ENCODE measurements at regions not wholly inside any gene's neighbourhood (a gene's known extent, or its start where the extent isn't known, plus 50 kb on each side); places are given as distances from the start of the nearest gene placed in this dataset.
"Not testable (repeated sequence)": the region's sequence is repeated elsewhere in the genome, so short reads cannot be mapped to it uniquely, and the experiment has no call there.

GRCh38 chr13:42422681-42423080, 150.7 kb downstream of the AKAP11 start:
- TF ChIP-seq EZH2phosphoT487 (IDR thresholded peaks at IDR 0.05; ENCODE audit: borderline replicate concordance): no peak
- TF ChIP-seq CTCF (conservative IDR thresholded peaks at IDR 0.05; ENCODE audit: low read length): no peak

GRCh38 chr13:42424182-42424581, 149.8 kb upstream of the TNFSF11 start:
- Histone ChIP-seq H4K20me1 (ENCODE audit: insufficient read depth, low read length, poor library complexity, severe bottlenecking) (no peaks in the 10 kb centered on the region), H2AFZ (ENCODE audit: low read length) (no peak overlapping the region)

More at GRCh38 chr13:42422681-42423080, 150.7 kb downstream of the AKAP11 start:
- Histone ChIP-seq H3K9ac (ENCODE audit: low read depth, low read length, poor library complexity, severe bottlenecking) (no peak overlapping the region), H3K9me2 (replicated peaks; ENCODE audit: low read depth, low read length) (no peaks in the 10 kb centered on the region), H3K79me2 (ENCODE audit: insufficient read depth, low read length) (no peaks in the 10 kb centered on the region), H2AFZ (ENCODE audit: low read length) (no peak overlapping the region), H3K4me2 (ENCODE audit: low read depth, low read length, poor library complexity, severe bottlenecking) (no peak overlapping the region), H3K27me3 (ENCODE audit: insufficient read depth, low read length, poor library complexity, severe bottlenecking) (no peaks in the 10 kb centered on the region), H4K20me1 (ENCODE audit: insufficient read depth, low read length, poor library complexity, severe bottlenecking) (no peaks in the 10 kb centered on the region), H3K9me3 (ENCODE audit: insufficient read depth, low read depth, low read length) (peaks cover 7% of the 10 kb centered on the region; the same call in 1 of the 2 replicates), H3K36me3 (ENCODE audit: insufficient read depth, low read length) (no peaks in the 10 kb centered on the region), H3F3A (ENCODE audit: low read depth) (no peaks in the 10 kb centered on the region), H3K4me1 (ENCODE audit: insufficient read depth, low read length, poor library complexity, severe bottlenecking) (no peaks in the 10 kb centered on the region), H3K4me3 (ENCODE audit: low read length, poor library complexity, severe bottlenecking) (no peak overlapping the region)

GRCh38 chr13:42445354-42445753, 128.6 kb upstream of the TNFSF11 start:
- no peaks in the 10 kb centered on the region for H3K4me1 ChIP-seq (ENCODE audit: insufficient read depth, low read length, poor library complexity, severe bottlenecking)
- no peaks in the 10 kb centered on the region for H3K27me3 ChIP-seq (ENCODE audit: insufficient read depth, low read length, poor library complexity, severe bottlenecking)
- no peaks in the 10 kb centered on the region for H3F3A ChIP-seq (ENCODE audit: low read depth)
- H4K20me1 ChIP-seq (ENCODE audit: insufficient read depth, low read length, poor library complexity, severe bottlenecking): no peaks in the 10 kb centered on the region
- H3K9ac ChIP-seq (ENCODE audit: low read depth, low read length, poor library complexity, severe bottlenecking): no peak overlapping the region
- no peak overlapping the region for H3K4me3 ChIP-seq (ENCODE audit: low read length, poor library complexity, severe bottlenecking)
- H2AFZ ChIP-seq (ENCODE audit: low read length): no peak overlapping the region
- no peaks in the 10 kb centered on the region for H3K9me2 ChIP-seq (replicated peaks; ENCODE audit: low read depth, low read length)
- no peaks in the 10 kb centered on the region for H3K36me3 ChIP-seq (ENCODE audit: insufficient read depth, low read length)
- no peaks in the 10 kb centered on the region for H3K79me2 ChIP-seq (ENCODE audit: insufficient read depth, low read length)
- H3K4me2 ChIP-seq (ENCODE audit: low read depth, low read length, poor library complexity, severe bottlenecking): no peak overlapping the region
- H3K9me3 ChIP-seq (ENCODE audit: insufficient read depth, low read depth, low read length): peaks cover 25% of the 10 kb centered on the region; the same call in 1 of the 2 replicates
- TF ChIP-seq EZH2phosphoT487 (IDR thresholded peaks at IDR 0.05; ENCODE audit: borderline replicate concordance) (no peak), CTCF (conservative IDR thresholded peaks at IDR 0.05; ENCODE audit: low read length) (no peak)

More at GRCh38 chr13:42424182-42424581, 149.8 kb upstream of the TNFSF11 start:
- Histone ChIP-seq H3K27me3 (ENCODE audit: insufficient read depth, low read length, poor library complexity, severe bottlenecking) (no peaks in the 10 kb centered on the region), H3K4me3 (ENCODE audit: low read length, poor library complexity, severe bottlenecking) (no peak overlapping the region), H3K4me2 (ENCODE audit: low read depth, low read length, poor library complexity, severe bottlenecking) (no peak overlapping the region), H3K4me1 (ENCODE audit: insufficient read depth, low read length, poor library complexity, severe bottlenecking) (no peaks in the 10 kb centered on the region), H3F3A (ENCODE audit: low read depth) (no peaks in the 10 kb centered on the region), H3K9me3 (ENCODE audit: insufficient read depth, low read depth, low read length) (peaks cover 7% of the 10 kb centered on the region; the same call in 1 of the 2 replicates), H3K79me2 (ENCODE audit: insufficient read depth, low read length) (no peaks in the 10 kb centered on the region), H3K9me2 (replicated peaks; ENCODE audit: low read depth, low read length) (no peaks in the 10 kb centered on the region), H3K9ac (ENCODE audit: low read depth, low read length, poor library complexity, severe bottlenecking) (no peak overlapping the region), H3K36me3 (ENCODE audit: insufficient read depth, low read length) (no peaks in the 10 kb centered on the region)
- TF ChIP-seq EZH2phosphoT487 (IDR thresholded peaks at IDR 0.05; ENCODE audit: borderline replicate concordance): no peak
- TF ChIP-seq CTCF (conservative IDR thresholded peaks at IDR 0.05; ENCODE audit: low read length): no peak

GRCh38 chr13:42446597-42446996, 127.4 kb upstream of the TNFSF11 start:
- not testable (repeated sequence) for H3K4me1 ChIP-seq (ENCODE audit: insufficient read depth, low read length, poor library complexity, severe bottlenecking); H2AFZ ChIP-seq (ENCODE audit: low read length); H3K4me2 ChIP-seq (ENCODE audit: low read depth, low read length, poor library complexity, severe bottlenecking); H4K20me1 ChIP-seq (ENCODE audit: insufficient read depth, low read length, poor library complexity, severe bottlenecking); H3K36me3 ChIP-seq (ENCODE audit: insufficient read depth, low read length); H3K79me2 ChIP-seq (ENCODE audit: insufficient read depth, low read length); H3K9ac ChIP-seq (ENCODE audit: low read depth, low read length, poor library complexity, severe bottlenecking); H3K27me3 ChIP-seq (ENCODE audit: insufficient read depth, low read length, poor library complexity, severe bottlenecking); H3F3A ChIP-seq (ENCODE audit: low read depth); H3K4me3 ChIP-seq (ENCODE audit: low read length, poor library complexity, severe bottlenecking); H3K9me2 ChIP-seq (replicated peaks; ENCODE audit: low read depth, low read length)
- peaks cover 25% of the 10 kb centered on the region; the same call in 1 of the 2 replicates for H3K9me3 ChIP-seq (ENCODE audit: insufficient read depth, low read depth, low read length)

Data from Loucy (cell line).